RWPE1 (cell line): ENCODE measurements at regions not wholly inside any gene's neighbourhood (a gene's known extent, or its start where the extent isn't known, plus 50 kb on each side); places are given as distances from the start of the nearest gene placed in this dataset.

Experiments used
- CTCF ChIA-PET: fragments of 350-600 bp; sonication (Branson Sonifier 250); formaldehyde crosslinking; extraction: SDS; loops from one replicate; lab custom pipeline; 2021; lab: Yijun Ruan, JAX
- POLR2A ChIA-PET: fragments of 400-600 bp; formaldehyde crosslinking; extraction: SDS; loops from one replicate; lab custom pipeline; 2020; ENCODE audit warnings: antibody characterized with exemption; ENCODE audit not compliant: low non-redundant PET; lab: Yijun Ruan, JAX
- DNase-seq: peaks from one replicate; pipeline ENCODE4 v3.0.0; 2012; ENCODE audit warnings: low spot score
- H3K27ac ChIP-seq: fragments of 450-650 bp; 2 replicates; pipeline ENCODE4 v1.5.1; 2017
- CTCF ChIP-seq: fragments of 450-650 bp; conservative IDR thresholded peaks from 2 replicates; pipeline ENCODE4 v1.5.1; 2017; ENCODE audit warnings: low read depth, mild to moderate bottlenecking

- ChIA-PET CTCF (no interaction called here), POLR2A (no interaction called here)
- no peak for DNase-seq
- no peak for TF ChIP-seq CTCF
- H3K27ac ChIP-seq, result no peak overlapping the region
Measured at GRCh38 chr5:174187481-174187880, 142.0 kb downstream of the NSG2 start.

- ChIA-PET POLR2A (no interaction called here), CTCF (no interaction called here)
- H3K27ac ChIP-seq, result no peak overlapping the region
- TF ChIP-seq CTCF, result no peak
- DNase-seq, result no peak
Measured at GRCh38 chr5:174188295-174188694, 142.8 kb downstream of the NSG2 start.

- ChIA-PET POLR2A (no interaction called here), CTCF (interaction anchor here (0.6 kb wide), 1 partner anchor 1772 kb away, joined by 4 read pairs; no protein-coding TSS in a partner anchor)
- TF ChIP-seq CTCF, result no peak
- H3K27ac ChIP-seq, result no peak overlapping the region
- DNase-seq, result no peak
Measured at GRCh38 chr5:174189654-174190541, 144.4 kb downstream of the NSG2 start.

GRCh38 chr5:174191076-174191475 lies 145.6 kb downstream of the NSG2 start:
- POLR2A ChIA-PET, result interaction anchor here (0.5 kb wide), 1 partner anchor 8 kb away, joined by 3 read pairs; no protein-coding TSS in a partner anchor
- no peak for DNase-seq
- no peak for TF ChIP-seq CTCF
- no peak overlapping the region for H3K27ac ChIP-seq
- CTCF ChIA-PET, result interaction anchor here (0.9 kb wide), 1 partner anchor 127 kb away, joined by 3 read pairs; no protein-coding TSS in a partner anchor

- TF ChIP-seq CTCF, result no peak
- ChIA-PET CTCF (no interaction called here), POLR2A (no interaction called here)
- DNase-seq, result no peak
- H3K27ac ChIP-seq, result no peak overlapping the region
Measured at GRCh38 chr5:174191850-174192655, 146.5 kb downstream of the NSG2 start.

GRCh38 chr5:174192901-174193300 lies 147.4 kb downstream of the NSG2 start:
- no peak for TF ChIP-seq CTCF
- CTCF ChIA-PET, result no interaction called here
- no peak for DNase-seq
- no peak overlapping the region for H3K27ac ChIP-seq
- POLR2A ChIA-PET, result no interaction called here
